K562 (cell line): ENCODE measurements at regions not wholly inside any gene's neighbourhood (a gene's known extent, or its start where the extent isn't known, plus 50 kb on each side); places are given as distances from the start of the nearest gene placed in this dataset.

Experiments used
- ATAC-seq: fragments of 200-7000 bp; cut with Tn5 transposase; 3 replicates; pipeline ENCODE4 v1.9.1; 2020; ENCODE audit warnings: moderate library complexity
- BruUV-seq: library from RNA; stranded (reverse); fragments of 400-500 nt; replicated peaks from 2 replicates; lab custom pipeline; 2021; lab: Mats Ljungman, UMichigan
- CTCF ChIA-PET: fragments of 300-600 bp; formaldehyde crosslinking; extraction: SDS; loops from one replicate; lab custom pipeline; 2021; ENCODE audit warnings: low intra/inter-chr PET ratio; lab: Yijun Ruan, JAX
- POLR2A ChIA-PET: fragments of 300-600, 350-650 bp; sonication (Branson Sonifier 250); formaldehyde crosslinking; extraction: SDS; loops from one replicate; lab custom pipeline; 2021; ENCODE audit warnings: antibody characterized with exemption, inconsistent platforms; lab: Yijun Ruan, JAX
- DNase-seq, 4 experiments: peaks; one replicate each; pipeline versions ENCODE4 v3.0.0 to v3.0.0-alpha.2; 2011 to 2018; ENCODE audit warnings: low spot score in 3 of 4, mixed read lengths in 3 of 4; ENCODE audit errors: extremely low read depth in 1 of 4
- FAIRE-seq: peaks from 2 replicates; lab custom pipeline; 2011; peaks lifted over from hg19 to GRCh38; lab: Jason Lieb, UNC
- H2AFZ ChIP-seq: 2 replicates; pipeline ENCODE4 v1.6.0; 2011; ENCODE audit warnings: low read depth, low read length, control low read depth, inconsistent platforms
- H3K27ac ChIP-seq: fragments of 200-600 bp; 3 replicates; pipeline ENCODE4 v1.8.0; 2011; ENCODE audit warnings: low read depth, mild to moderate bottlenecking, control low read depth, inconsistent platforms, low read length, moderate library complexity, mixed read lengths; ENCODE audit errors: extremely low read depth
- H3K27me3 ChIP-seq, 2 experiments: fragments of 300-600 bp in 1 of 2; 2 replicates in 1 of 2; 3 replicates in 1 of 2; pipeline versions ENCODE4 v1.6.0 to v1.8.0; 2011; ENCODE audit warnings: inconsistent platforms in 2 of 2, low read length in 2 of 2, mild to moderate bottlenecking in 1 of 2, mixed read lengths in 1 of 2, moderate library complexity in 1 of 2; ENCODE audit not compliant: control insufficient read depth in 2 of 2, insufficient read depth in 2 of 2
- H3K36me3 ChIP-seq: fragments of 300-600 bp; 3 replicates; pipeline ENCODE4 v1.8.0; 2011; ENCODE audit warnings: mild to moderate bottlenecking, low read length, inconsistent platforms; ENCODE audit not compliant: control insufficient read depth, insufficient read depth
- H3K4me1 ChIP-seq, 2 experiments: fragments of 200-600 bp in 1 of 2; replicated peaks in 1 of 2; 2 replicates in 1 of 2; 3 replicates in 1 of 2; pipeline versions ENCODE4 v1.5.1 to v1.8.0; 2011; ENCODE audit warnings: inconsistent platforms in 2 of 2, low read length in 2 of 2, mild to moderate bottlenecking in 1 of 2, mixed read lengths in 1 of 2, moderate library complexity in 1 of 2; ENCODE audit not compliant: control insufficient read depth in 2 of 2, insufficient read depth in 2 of 2
- H3K4me2 ChIP-seq: 2 replicates; pipeline ENCODE4 v1.6.1; 2011; ENCODE audit warnings: low read length, control low read depth, inconsistent platforms, mixed read lengths; ENCODE audit not compliant: insufficient read depth
- H3K4me3 ChIP-seq: fragments of 200-600 bp; sonication (generic), shearing (Covaris generic); 2 replicates; pipeline ENCODE4 v1.5.1; 2016; ENCODE audit warnings: control low read depth, inconsistent platforms
- H3K79me2 ChIP-seq: fragments of 200-600 bp; 3 replicates; pipeline ENCODE4 v1.8.0; 2011; ENCODE audit warnings: low read length, inconsistent platforms; ENCODE audit not compliant: control insufficient read depth, insufficient read depth
- H3K9ac ChIP-seq, 2 experiments: 2 replicates each; pipeline versions ENCODE4 v1.6.0 to v1.6.1; 2011; ENCODE audit warnings: low read depth in 2 of 2, low read length in 2 of 2, control low read depth in 1 of 2, inconsistent platforms in 1 of 2, mild to moderate bottlenecking in 1 of 2, mixed read lengths in 1 of 2; ENCODE audit not compliant: insufficient read depth in 1 of 2
- H3K9me1 ChIP-seq: one replicate; pipeline ENCODE4 v1.6.0; 2011; ENCODE audit warnings: inconsistent platforms, mild to moderate bottlenecking, low read length, moderate library complexity; ENCODE audit not compliant: control insufficient read depth, insufficient read depth
- H3K9me3 ChIP-seq: replicated peaks from 2 replicates; pipeline ENCODE4 v1.5.1; 2011; ENCODE audit warnings: low read depth, low read length, inconsistent platforms; ENCODE audit not compliant: control insufficient read depth, insufficient read depth
- H4K20me1 ChIP-seq: replicated peaks from 2 replicates; pipeline ENCODE4 v1.6.1; 2011; ENCODE audit warnings: low read length, inconsistent platforms, mixed read lengths; ENCODE audit not compliant: control insufficient read depth, insufficient read depth
- CBX2 ChIP-seq: fragments of 200-600 bp; sonication (generic); IDR thresholded peaks from one replicate; pipeline ENCODE4 v1.6.1; 2012; ENCODE audit warnings: mild to moderate bottlenecking, low read length, inconsistent platforms; ENCODE audit not compliant: insufficient read depth, poor library complexity, severe bottlenecking
- CC2D1A ChIP-seq: fragments of 450-650 bp; IDR thresholded peaks from 2 replicates; pipeline ENCODE4 v1.6.1; 2017; ENCODE audit warnings: mild to moderate bottlenecking
- CXXC5 ChIP-seq: fragments of 250-450 bp; sonication (Bioruptor Pico); IDR thresholded peaks from 2 replicates; pipeline ENCODE4 v1.8.0; 2022; ENCODE audit warnings: inconsistent platforms, mild to moderate bottlenecking, moderate library complexity
- DMBX1 ChIP-seq: fragments of 250-450 bp; sonication (Bioruptor Pico); IDR thresholded peaks from 2 replicates; pipeline ENCODE4 v1.8.0; 2022; ENCODE audit warnings: inconsistent platforms, mild to moderate bottlenecking, moderate library complexity, borderline replicate concordance
- ETV5 ChIP-seq: sonication (generic); formaldehyde crosslinking; IDR thresholded peaks from 2 replicates; pipeline ENCODE4 v1.4.0; 2020; ENCODE audit warnings: low read depth, mild to moderate bottlenecking, missing genetic modification reagents
- KHSRP ChIP-seq: fragments of 450-650 bp; IDR thresholded peaks from 2 replicates; pipeline ENCODE4 v1.6.1; 2017
- MAFG ChIP-seq: fragments of 450-650 bp; conservative IDR thresholded peaks from 2 replicates; pipeline ENCODE4 v1.6.1; 2016; ENCODE audit warnings: missing genetic modification characterization, missing compliant biosample characterization
- MECOM ChIP-seq: fragments of 250-450 bp; sonication (Bioruptor Pico); IDR thresholded peaks from 2 replicates; pipeline ENCODE4 v1.8.0; 2022; ENCODE audit warnings: inconsistent platforms
- NFE2 ChIP-seq: IDR thresholded peaks from 2 replicates; pipeline ENCODE4 v1.6.1; 2014; ENCODE audit warnings: antibody characterized with exemption, low read depth
- NR2C2 ChIP-seq, 2 experiments: fragments of 200-800 bp in 1 of 2; sonication (Bioruptor generic) in 1 of 2; sonication (generic) in 1 of 2; formaldehyde crosslinking in 1 of 2; IDR thresholded peaks; 2 replicates each; pipeline versions ENCODE4 v1.6.1 to v1.8.0; 2016 to 2022; ENCODE audit warnings: mild to moderate bottlenecking in 1 of 2, missing compliant biosample characterization in 1 of 2, missing genetic modification characterization in 1 of 2, missing genetic modification reagents in 1 of 2
- POLR2A ChIP-seq: fragments of 450-650 bp; conservative IDR thresholded peaks from 2 replicates; pipeline ENCODE4 v1.6.1; 2016
- TFAM ChIP-seq: fragments of 250-450 bp; sonication (Bioruptor Pico); conservative IDR thresholded peaks from 2 replicates; pipeline ENCODE4 v1.5.0; 2021; ENCODE audit warnings: mild to moderate bottlenecking, moderate library complexity
- in situ Hi-C: fragments of 300-500 bp; cut with MboI; formaldehyde crosslinking; loops from 4 replicates; pipeline ENCODE4 v1.15.0; 2018; ENCODE audit warnings: inconsistent platforms, mixed read lengths
- intact Hi-C: fragments of 100-400 bp; cut with micrococcal nuclease; formaldehyde crosslinking; loops from 2 replicates; pipeline ENCODE4 v1.14.2; 2022
- TF ChIP-seq, protein P1 (sequence below): fragments of 250-450 bp; sonication (Bioruptor Pico); IDR thresholded peaks from 2 replicates; pipeline ENCODE4 v1.8.0; 2022; ENCODE audit warnings: moderate library complexity, mild to moderate bottlenecking, inconsistent platforms
- TF ChIP-seq, protein P2 (sequence below), 3 experiments: fragments of 200-800 bp in 1 of 3; fragments of 250-450 bp in 1 of 3; fragments of 450-650 bp in 1 of 3; sonication (Bioruptor Pico) in 1 of 3; sonication (Bioruptor generic) in 1 of 3; formaldehyde crosslinking in 1 of 3; IDR thresholded peaks; 2 replicates each; pipeline versions ENCODE4 v1.6.1 to v1.8.0; 2016 to 2022; ENCODE audit warnings: mild to moderate bottlenecking in 2 of 3, missing genetic modification characterization in 2 of 3, missing compliant biosample characterization in 1 of 3, moderate library complexity in 1 of 3

DNA sequence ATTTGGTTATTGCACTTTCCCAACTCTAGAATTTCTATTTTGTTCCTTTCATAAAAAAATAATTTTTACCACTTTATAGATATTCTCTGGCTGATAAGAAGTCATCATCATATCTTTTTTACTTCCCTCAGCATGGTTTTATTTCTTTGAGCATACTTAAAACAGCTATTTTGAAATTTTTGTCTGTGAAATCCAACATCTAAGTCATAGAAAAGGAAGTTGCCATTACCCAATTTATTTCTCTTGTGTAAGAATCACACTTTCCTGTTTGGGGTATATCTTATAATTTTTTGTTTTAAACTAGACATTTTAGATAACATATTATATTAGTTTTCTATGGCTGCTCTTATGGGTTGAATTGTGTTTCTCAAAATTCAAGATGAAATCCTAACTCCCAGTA, 400.2 kb upstream of the OR4E1 start:
- no peak for DNase-seq
- no peaks in the 10 kb centered on the region for H3K9me3 ChIP-seq
- no peak overlapping the region for H3K4me2 ChIP-seq
- TF ChIP-seq POLR2A (no peak), ETV5 (CRISPR knock-in tag) (no peak), DMBX1 (no peak), NFE2 (no peak), MECOM (no peak), MAFG (no peak), NR2C2 (CRISPR knock-in tag; IDR thresholded peaks at IDR 0.05) (no peak), NR2C2 (tag; IDR thresholded peaks at IDR 0.05) (no peak), TFAM (CRISPR knock-in tag) (no peak), CC2D1A (no peak), KHSRP (no peak), CXXC5 (CRISPR knock-in tag) (no peak), CBX2 (no peak)
- TF ChIP-seq, protein P1, sequence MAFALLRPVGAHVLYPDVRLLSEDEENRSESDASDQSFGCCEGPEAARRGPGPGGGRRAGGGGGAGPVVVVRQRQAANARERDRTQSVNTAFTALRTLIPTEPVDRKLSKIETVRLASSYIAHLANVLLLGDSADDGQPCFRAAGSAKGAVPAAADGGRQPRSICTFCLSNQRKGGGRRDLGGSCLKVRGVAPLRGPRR (CRISPR knock-in tag) = no peak
- TF ChIP-seq, protein P2, sequence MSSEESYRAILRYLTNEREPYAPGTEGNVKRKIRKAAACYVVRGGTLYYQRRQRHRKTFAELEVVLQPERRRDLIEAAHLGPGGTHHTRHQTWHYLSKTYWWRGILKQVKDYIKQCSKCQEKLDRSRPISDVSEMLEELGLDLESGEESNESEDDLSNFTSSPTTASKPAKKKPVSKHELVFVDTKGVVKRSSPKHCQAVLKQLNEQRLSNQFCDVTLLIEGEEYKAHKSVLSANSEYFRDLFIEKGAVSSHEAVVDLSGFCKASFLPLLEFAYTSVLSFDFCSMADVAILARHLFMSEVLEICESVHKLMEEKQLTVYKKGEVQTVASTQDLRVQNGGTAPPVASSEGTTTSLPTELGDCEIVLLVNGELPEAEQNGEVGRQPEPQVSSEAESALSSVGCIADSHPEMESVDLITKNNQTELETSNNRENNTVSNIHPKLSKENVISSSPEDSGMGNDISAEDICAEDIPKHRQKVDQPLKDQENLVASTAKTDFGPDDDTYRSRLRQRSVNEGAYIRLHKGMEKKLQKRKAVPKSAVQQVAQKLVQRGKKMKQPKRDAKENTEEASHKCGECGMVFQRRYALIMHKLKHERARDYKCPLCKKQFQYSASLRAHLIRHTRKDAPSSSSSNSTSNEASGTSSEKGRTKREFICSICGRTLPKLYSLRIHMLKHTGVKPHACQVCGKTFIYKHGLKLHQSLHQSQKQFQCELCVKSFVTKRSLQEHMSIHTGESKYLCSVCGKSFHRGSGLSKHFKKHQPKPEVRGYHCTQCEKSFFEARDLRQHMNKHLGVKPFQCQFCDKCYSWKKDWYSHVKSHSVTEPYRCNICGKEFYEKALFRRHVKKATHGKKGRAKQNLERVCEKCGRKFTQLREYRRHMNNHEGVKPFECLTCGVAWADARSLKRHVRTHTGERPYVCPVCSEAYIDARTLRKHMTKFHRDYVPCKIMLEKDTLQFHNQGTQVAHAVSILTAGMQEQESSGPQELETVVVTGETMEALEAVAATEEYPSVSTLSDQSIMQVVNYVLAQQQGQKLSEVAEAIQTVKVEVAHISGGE (CRISPR knock-in tag; IDR thresholded peaks at IDR 0.05) = no peak
- TF ChIP-seq, all 486 proteins: peak for 0
- Histone ChIP-seq H2AFZ (no peak overlapping the region), H3K9me1 (no peaks in the 10 kb centered on the region), H3K79me2 (no peaks in the 10 kb centered on the region), H3K4me1 (no peaks in the 10 kb centered on the region), H3K36me3 (no peaks in the 10 kb centered on the region), H4K20me1 (no peaks in the 10 kb centered on the region), H3K27me3 (no peaks in the 10 kb centered on the region), H3K27ac (no peak overlapping the region), H3K4me3 (no peak overlapping the region), H3K9ac (no peak overlapping the region)
- FAIRE-seq (no peak), ATAC-seq (no peak)
- ChIA-PET CTCF (no interaction called here), POLR2A (no interaction called here)
- intact Hi-C loops (no loop called here), in situ Hi-C loops (no loop called here)
- no TSS peak for BruUV-seq
